Lung (tissue), 11 donors: ENCODE measurements at regions not wholly inside any gene's neighbourhood (a gene's known extent, or its start where the extent isn't known, plus 50 kb on each side); places are given as distances from the start of the nearest gene placed in this dataset.

Experiments
- ATAC-seq: fragments of 200-7000 bp; cut with Tn5 transposase; one replicate; pipeline ENCODE4 v1.9.1; 2020; ENCODE audit warnings: moderate number of reproducible peaks; ENCODE audit not compliant: insufficient read depth, low FRiP score
- DNase-seq, 3 donors: peaks; one replicate each; pipeline ENCODE4 v3.0.0-alpha.2; 2013 to 2017
- H3K27ac ChIP-seq, 2 donors: one replicate each; pipeline ENCODE4 v1.5.1; 2013; ENCODE audit warnings: mild to moderate bottlenecking in 2 of 2, moderate library complexity in 2 of 2, control low read depth in 1 of 2, inconsistent platforms in 1 of 2, low read depth in 1 of 2, low read length in 1 of 2
- H3K27me3 ChIP-seq, 3 donors: one replicate each; pipeline ENCODE4 v1.5.1; 2013; ENCODE audit warnings: low read length in 2 of 3; ENCODE audit not compliant: control insufficient read depth in 3 of 3, insufficient read depth in 3 of 3
- H3K36me3 ChIP-seq, 4 donors: one replicate each; pipeline ENCODE4 v1.5.1; 2013; ENCODE audit warnings: low read length in 4 of 4, mild to moderate bottlenecking in 1 of 4, moderate library complexity in 1 of 4; ENCODE audit not compliant: control insufficient read depth in 4 of 4, insufficient read depth in 4 of 4
- H3K4me1 ChIP-seq, 5 donors: one replicate each; pipeline ENCODE4 v1.5.1; 2013; ENCODE audit warnings: low read length in 5 of 5, mild to moderate bottlenecking in 2 of 5, moderate library complexity in 1 of 5; ENCODE audit not compliant: control insufficient read depth in 5 of 5, insufficient read depth in 5 of 5
- H3K4me3 ChIP-seq: one replicate; pipeline ENCODE4 v1.5.1; 2013; ENCODE audit warnings: mild to moderate bottlenecking, control low read depth, moderate library complexity
- H3K9ac ChIP-seq, 2 donors: one replicate each; pipeline ENCODE4 v1.5.1; 2013; ENCODE audit warnings: low read length in 2 of 2, control low read depth in 1 of 2; ENCODE audit not compliant: insufficient read depth in 1 of 2
- H3K9me3 ChIP-seq, 4 donors: one replicate each; pipeline ENCODE4 v1.5.1; 2013; ENCODE audit warnings: low read length in 3 of 4, mild to moderate bottlenecking in 1 of 4, moderate library complexity in 1 of 4; ENCODE audit not compliant: control insufficient read depth in 4 of 4, insufficient read depth in 3 of 4
- CTCF ChIP-seq: IDR thresholded peaks from 2 replicates; pipeline ENCODE4 v1.5.1; 2012; ENCODE audit warnings: mild to moderate bottlenecking; ENCODE audit errors: control extremely low read depth, extremely low read depth
- WGBS, 2 donors: extraction: QIAGEN DNeasy Blood & Tissue Kit; methylation state at CpG; one replicate each; pipeline ENCODE4 v1.1.7; 2013; 5-methylcytosine and 5-hydroxymethylcytosine counted together
- donor health status: control.
- donor health status: control.
- donor health status: Bipolar disorder and iron deficiency.
- donor health status: healthy.
- donor health status: DM: yes; HTN: yes; CAD: no.

GRCh38 chr4:144465546-144465945, 180.4 kb upstream of the HHIP start:
- Histone ChIP-seq H3K36me3 (no peaks in the 10 kb centered on the region), H3K9ac (no peak overlapping the region), H3K4me3 (no peak overlapping the region), H3K9me3 (no peaks in the 10 kb centered on the region), H3K27ac (no peak overlapping the region), H3K27me3 (no peaks in the 10 kb centered on the region), H3K4me1 (no peaks in the 10 kb centered on the region)
- no peak for TF ChIP-seq CTCF
- no peak for DNase-seq
- no peak for ATAC-seq
- 73 to 83% methylated on average over 2 of the region's 2 CpGs for WGBS, 2 donors

- Histone ChIP-seq H3K4me3 (no peak overlapping the region), H3K9me3 (peaks cover 0 to 3% (median 2%) of the 10 kb centered on the region in 4 donors), H3K4me1 (no peaks in the 10 kb centered on the region), H3K36me3 (no peaks in the 10 kb centered on the region), H3K27me3 (no peaks in the 10 kb centered on the region), H3K27ac (no peak overlapping the region), H3K9ac (no peak overlapping the region)
- no peak for ATAC-seq
- DNase-seq, result no peak
- no peak for TF ChIP-seq CTCF
Observed at GRCh38 chr4:144480068-144480467, 165.9 kb upstream of the HHIP start.

- Histone ChIP-seq H3K4me3 (no peak overlapping the region), H3K4me1 (no peaks in the 10 kb centered on the region), H3K9ac (no peak overlapping the region), H3K9me3 (no peaks in the 10 kb centered on the region), H3K27me3 (no peaks in the 10 kb centered on the region), H3K27ac (no peak overlapping the region), H3K36me3 (no peaks in the 10 kb centered on the region)
- ATAC-seq (no peak), DNase-seq (no peak)
- TF ChIP-seq CTCF, result no peak
- WGBS, 2 donors, result 88 to 95% methylated on average over 1 of the region's 1 CpG
Observed at GRCh38 chr4:144489831-144490230, 156.1 kb upstream of the HHIP start.

- no peak for ATAC-seq
- Histone ChIP-seq H3K4me3 (no peak overlapping the region), H3K9me3 (no peaks in the 10 kb centered on the region), H3K36me3 (no peaks in the 10 kb centered on the region), H3K27ac (no peak overlapping the region), H3K27me3 (no peaks in the 10 kb centered on the region), H3K4me1 (peaks cover 0 to 3% (median 0%) of the 10 kb centered on the region in 5 donors), H3K9ac (no peak overlapping the region)
- WGBS, 2 donors, result 64 to 87% methylated on average over 2 of the region's 2 CpGs
- peak in 1 of 3 donors; percentile 9 for DNase-seq
- no peak for TF ChIP-seq CTCF
Observed at GRCh38 chr4:144494280-144494679, 151.7 kb upstream of the HHIP start.
